HG03025 (cell line): ENCODE measurements at regions not wholly inside any gene's neighbourhood (a gene's known extent, or its start where the extent isn't known, plus 50 kb on each side); places are given as distances from the start of the nearest gene placed in this dataset.
"Not testable (repeated sequence)": the region's sequence is repeated elsewhere in the genome, so short reads cannot be mapped to it uniquely, and the experiment has no call there.

Experiments used
- ATAC-seq: cut with Tn5 transposase; IDR thresholded peaks from one replicate; pipeline ENCODE4 v1.9.1; 2021; ENCODE audit warnings: mild to moderate bottlenecking, moderate library complexity; ENCODE audit not compliant: unreplicated experiment, low FRiP score

DNA sequence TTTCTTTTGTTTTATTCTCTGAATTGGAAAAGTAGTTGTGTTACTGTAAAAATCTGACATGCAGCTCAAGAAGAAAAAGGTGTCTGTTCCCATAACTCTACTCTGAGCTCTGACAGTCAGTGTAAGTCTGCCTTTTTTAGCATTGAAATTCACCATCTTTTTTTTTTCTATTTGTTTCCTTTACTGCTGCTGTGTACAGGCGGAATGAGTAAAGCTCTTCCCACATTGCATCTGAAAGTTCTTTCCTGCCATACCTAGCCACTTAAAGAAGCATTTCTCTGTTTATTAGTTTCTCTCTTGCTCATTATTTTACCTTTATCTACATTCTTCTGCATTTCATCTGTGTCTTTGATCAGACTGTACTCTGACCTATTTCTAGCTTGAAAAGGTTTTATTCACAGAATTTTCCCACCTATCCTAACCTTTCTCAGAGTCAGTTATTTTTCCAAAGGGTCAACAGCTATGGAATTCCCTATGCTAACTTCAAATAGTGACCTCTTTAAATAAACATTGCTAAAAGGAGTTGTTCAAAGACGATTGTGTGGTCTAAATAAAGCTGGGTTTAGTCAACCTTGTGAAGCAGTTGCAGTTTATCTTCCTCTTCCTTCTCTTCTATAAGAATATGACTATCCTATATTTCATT, 1303.1 kb upstream of the ZEB2 start:
- ATAC-seq = no peak

- no peak for ATAC-seq
These were observed 1300.7 kb upstream of the ZEB2 start for GRCh38 chr2:145820651-145821050.

GRCh38 chr2:145818890-145819504, 1299.1 kb upstream of the ZEB2 start:
- ATAC-seq = no peak

DNA sequence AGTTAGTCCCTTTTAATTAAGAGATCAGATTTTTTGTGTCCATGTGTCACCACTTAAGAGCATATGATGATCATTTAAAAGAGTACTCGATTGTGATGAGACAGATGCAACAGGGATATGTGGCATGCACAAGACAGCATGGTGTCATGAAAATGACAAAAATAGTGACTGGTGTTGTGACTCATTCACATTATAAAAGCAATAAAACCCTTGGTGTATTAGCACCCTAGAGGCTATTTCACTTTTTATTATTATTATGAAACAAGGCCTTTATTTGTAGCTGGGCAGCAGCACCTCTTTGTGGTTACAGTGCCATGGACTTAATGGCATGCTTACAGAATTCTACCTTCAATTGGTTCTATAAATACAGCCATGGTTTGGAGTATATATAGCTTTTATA, 1296.0 kb upstream of the ZEB2 start:
- ATAC-seq = no peak

DNA sequence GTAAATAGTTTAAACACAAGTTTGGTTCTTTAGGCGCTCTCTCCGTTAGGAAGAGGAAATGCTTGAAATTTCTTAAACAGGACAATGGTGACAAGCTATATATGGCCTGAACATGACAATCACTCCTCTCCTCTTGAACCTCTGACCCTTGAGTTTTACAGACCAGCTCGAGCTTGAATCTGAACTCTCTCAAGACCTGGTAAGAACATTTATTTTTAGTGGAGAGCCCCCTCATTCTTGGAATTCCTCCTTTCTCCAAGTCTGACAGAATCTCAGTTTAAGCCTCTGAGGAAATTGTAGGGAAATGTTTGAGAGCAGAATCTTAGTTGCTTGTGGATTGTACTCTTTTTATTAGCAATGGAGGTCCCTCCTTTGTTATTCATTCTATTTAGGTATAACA, 1293.6 kb upstream of the ZEB2 start:
- ATAC-seq = no peak

DNA sequence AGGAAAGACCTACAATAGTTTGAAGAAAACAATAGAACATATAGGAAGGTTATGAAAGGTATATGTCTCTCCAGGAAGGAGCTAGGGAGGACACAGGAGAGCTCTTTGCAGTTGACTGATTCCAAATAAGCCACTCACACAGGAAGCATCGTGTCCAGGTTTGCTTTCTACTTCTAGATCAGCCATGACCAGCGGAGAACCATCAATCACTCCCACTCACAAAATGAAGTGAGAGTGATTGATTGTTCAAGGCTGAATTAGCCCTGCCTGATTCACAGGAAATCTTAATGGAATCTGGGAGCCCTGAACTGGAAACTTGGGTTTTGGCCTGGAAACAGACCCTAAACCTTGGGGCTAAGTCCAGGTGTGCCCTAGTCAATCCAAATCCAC, 1292.2 kb upstream of the ZEB2 start:
- no peak for ATAC-seq

DNA sequence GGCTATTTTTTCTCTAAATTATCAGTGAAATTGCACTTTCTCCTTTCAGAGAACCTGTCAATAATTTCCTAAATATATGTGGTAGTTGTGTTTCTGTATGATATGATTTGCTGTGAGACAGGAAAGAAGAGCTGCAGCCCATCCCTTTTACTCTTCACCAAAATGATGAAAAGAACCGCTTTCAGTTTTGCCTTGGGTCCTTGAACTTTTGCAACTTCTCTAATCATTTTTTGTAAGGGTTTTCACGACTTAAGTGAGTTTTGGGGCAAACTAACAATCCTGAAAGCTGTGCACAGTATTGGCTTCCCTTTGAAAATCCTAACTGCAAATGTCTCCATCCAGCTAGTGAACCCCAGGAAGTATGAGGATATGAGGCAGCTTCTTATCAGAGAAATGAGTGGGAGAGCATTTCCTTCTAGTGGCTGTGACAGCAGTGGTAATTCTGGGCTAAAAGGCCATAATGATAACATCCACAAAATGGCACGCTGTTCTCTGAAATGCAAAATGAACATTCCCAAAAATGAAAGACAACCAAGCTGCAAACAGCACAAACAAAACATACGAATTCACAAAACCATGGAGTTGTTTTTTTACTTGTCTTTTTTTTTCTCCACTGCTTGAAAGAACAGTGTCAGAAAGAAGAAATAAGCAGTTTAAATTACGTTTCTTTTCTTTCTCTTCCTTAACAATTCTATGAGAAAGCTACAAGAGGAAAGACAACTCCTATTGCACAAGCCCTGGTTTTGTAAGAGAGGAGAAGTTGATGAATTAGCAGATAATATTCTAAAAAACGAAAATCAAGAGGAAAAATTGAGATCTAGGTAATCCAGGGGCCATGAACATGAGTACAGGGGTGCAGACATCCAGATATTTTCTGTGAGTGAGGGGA, 1291.6 kb upstream of the ZEB2 start:
- no peak for ATAC-seq

DNA sequence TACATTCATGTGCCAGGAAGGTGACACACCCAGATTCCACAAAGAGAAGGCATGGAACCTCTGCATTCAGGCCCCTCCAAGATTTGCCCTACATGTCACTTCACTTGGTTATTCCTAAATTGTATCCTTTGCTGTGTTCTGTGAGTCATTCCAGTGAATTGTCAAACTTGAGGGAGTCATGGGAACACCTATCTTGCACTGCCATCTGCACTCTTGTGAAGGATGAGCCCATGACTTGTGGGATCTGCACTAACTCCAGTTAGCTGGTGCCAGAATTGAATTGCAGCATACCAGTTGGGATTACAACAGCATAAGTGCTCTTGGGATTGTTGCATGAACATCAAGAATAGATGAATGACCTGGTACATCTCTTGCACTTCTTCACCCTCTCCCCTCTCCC, 1288.0 kb upstream of the ZEB2 start:
- ATAC-seq = no peak

- no peak for ATAC-seq
These were observed 1287.6 kb upstream of the ZEB2 start for GRCh38 chr2:145807554-145807953.

DNA sequence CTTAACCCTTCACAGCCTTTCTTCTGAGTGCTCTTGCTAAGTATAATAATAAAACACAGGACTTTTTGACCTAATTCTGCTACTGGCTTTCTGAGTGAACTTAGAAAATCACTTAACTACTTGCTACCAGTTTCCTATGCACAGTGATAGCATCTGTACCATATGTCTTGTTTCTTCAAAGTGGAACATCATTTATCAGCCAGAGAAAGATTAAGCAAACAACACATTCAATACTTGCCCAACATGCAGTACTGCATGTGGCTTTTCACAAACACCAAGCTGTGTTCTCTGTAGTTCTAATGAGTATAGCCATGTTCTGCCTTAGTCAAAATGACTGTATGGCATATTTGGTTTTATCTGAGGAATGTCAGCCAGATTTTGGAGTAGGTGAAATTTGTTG, 1286.6 kb upstream of the ZEB2 start:
- no peak for ATAC-seq

DNA sequence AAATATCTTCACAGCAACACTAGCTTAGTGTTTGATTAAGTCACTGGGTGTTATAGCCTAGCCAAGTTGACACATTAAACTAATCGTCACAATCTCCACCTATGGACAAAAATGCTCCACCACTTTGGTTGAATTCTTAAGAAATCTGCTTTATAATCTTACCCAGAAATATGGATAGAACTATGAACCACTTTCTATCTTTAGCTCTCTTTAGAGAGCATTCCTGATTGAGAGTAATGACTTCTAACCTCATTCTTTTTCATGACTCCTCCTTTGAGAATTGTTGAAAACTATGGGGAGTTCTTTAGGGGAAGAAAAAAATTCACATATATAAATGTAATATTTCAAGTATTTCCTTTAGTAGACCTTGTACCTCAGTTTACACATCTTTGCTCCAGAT, 1282.2 kb upstream of the ZEB2 start:
- no peak for ATAC-seq

DNA sequence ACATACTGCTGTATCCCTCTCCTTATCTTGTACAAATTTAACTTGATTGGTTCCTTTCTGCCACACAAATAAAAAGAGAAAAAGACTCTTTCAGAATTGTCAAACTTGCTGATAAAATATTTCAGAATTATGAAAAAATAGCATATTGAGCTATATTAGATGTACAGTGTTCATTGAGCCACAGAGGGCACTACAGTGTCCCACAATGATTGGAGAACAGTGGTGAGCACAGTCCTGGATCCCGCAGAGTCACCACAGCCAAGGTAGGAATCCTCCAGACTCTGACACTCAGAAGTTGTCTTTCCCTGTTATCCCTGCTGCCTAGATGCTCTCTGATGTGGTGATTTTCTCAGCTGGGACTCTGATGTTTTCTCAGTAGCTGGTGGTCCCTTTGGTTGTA, 1281.3 kb upstream of the ZEB2 start:
- ATAC-seq = no peak

- ATAC-seq = no peak
These were observed 1280.5 kb upstream of the ZEB2 start for GRCh38 chr2:145800151-145801091.

DNA sequence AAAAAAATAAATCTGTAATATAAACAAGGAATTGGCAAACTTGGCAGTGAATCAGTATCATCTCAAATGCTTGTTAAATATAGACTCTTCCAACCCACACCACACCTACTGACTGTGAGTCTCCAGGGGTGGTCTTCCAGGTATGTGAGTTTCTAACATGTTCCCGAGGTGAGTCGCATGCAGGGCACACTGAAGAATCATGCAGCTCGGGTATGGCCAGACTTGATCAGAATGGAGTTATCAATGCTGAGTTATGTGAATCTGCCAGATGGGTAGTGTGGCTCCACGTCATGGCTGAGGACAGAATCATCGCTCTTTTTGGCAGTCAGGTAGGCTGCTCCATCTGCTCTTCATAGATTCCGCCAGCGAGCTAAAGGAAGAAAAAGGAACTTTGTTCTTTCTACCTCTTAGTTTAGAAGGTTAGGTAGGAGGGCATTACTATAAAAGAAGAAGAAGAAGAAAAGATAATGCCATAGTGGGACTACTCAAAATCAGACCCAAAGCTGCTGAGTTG, 1279.7 kb upstream of the ZEB2 start:
- no peak for ATAC-seq

DNA sequence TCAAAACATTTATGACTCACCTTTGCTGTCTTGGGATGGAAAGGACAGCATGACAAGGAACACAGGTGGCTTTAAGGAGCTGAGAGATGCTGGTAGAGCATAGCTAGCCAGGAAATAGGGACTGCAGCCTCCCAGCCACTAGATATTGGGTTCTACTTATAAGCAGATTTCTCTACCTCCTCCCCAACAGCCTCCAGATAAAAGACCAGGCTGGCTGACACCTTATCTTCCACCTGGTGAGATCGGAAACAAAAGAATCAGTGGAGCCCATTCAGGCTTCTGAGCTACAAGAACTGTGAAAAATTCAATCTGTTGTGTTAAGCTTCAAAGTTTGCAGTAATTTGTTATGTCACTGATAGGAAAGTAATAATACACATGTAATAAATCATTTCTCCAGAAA, 1278.5 kb upstream of the ZEB2 start:
- ATAC-seq = no peak

DNA sequence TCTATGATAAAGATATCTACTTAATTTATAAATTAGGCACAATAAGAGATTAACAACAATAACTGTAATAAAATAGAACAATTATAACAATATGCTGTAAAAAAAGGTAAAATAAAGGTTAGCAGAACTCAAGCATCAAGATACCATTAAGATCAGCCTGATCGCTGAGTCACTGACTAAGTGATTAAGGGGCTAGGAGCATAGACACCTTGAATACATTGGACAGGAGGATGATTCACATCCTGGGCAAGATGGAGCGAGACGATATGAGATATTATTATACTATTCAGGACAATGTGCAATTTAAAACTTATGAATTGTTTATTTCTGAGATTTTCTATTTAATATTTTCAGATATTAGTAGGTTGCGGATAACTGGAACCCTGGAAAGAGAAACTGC, 1277.8 kb upstream of the ZEB2 start:
- no peak for ATAC-seq

DNA sequence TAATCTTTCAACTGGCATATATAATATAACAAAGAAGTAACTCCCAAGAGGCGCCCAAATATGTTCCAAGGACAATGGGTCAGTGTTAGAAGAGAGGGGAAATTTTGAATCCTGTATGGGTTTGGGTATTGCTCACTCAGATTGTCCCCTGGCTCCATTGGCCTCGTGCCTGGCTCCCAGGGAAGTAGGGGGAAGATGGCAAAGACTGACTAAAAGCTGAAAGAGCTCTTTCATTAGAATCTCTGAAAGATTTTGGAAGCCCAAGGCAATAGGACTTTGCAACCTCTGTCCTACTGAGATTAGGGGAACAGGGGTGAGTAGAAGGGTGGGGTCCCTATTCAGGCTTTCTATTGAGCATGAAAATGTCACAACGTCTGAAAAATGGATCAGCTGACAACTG, 1272.8 kb upstream of the ZEB2 start:
- no peak for ATAC-seq

- ATAC-seq = no peak
These were observed 1269.7 kb upstream of the ZEB2 start for GRCh38 chr2:145789636-145790035.

GRCh38 chr2:145787597-145788361, 1267.9 kb upstream of the ZEB2 start:
- ATAC-seq = not testable (repeated sequence)

- ATAC-seq = not testable (repeated sequence)
These were observed 1262.7 kb upstream of the ZEB2 start for GRCh38 chr2:145782607-145783006.
